ENCODE measurements at regions not wholly inside any gene's neighbourhood (a gene's known extent, or its start where the extent isn't known, plus 50 kb on each side); places are given as distances from the start of the nearest gene placed in this dataset.

GRCh38 chr14:101065696-101066694 lies 162.5 kb upstream of the RTL1 start:
- peak overlapping the region in 1 of 10 donors; percentile 79 for H3K27ac Mint-ChIP-seq
- H3K9me3 Mint-ChIP-seq = no peaks in the 10 kb centered on the region
- POLR2A ChIA-PET = no interaction called here
- H3K4me3 Mint-ChIP-seq = no peak overlapping the region
- ATAC-seq (no peak), DNase-seq (peak in 1 of 10 donors; percentile 43)
- no peaks in the 10 kb centered on the region for H3K36me3 Mint-ChIP-seq
- H3K4me1 Mint-ChIP-seq = no peaks in the 10 kb centered on the region
- peaks cover 5 to 23% (median 9%) of the 10 kb centered on the region in 5 donors for H3K27me3 Mint-ChIP-seq

GRCh38 chr14:101066826-101067510 lies 163.4 kb upstream of the RTL1 start:
- POLR2A ChIA-PET = no interaction called here
- Mint-ChIP-seq H3K27ac (peak overlapping the region in 1 of 10 donors; percentile 79), H3K9me3 (no peaks in the 10 kb centered on the region), H3K4me1 (no peaks in the 10 kb centered on the region), H3K36me3 (no peaks in the 10 kb centered on the region), H3K27me3 (peaks cover 5 to 21% (median 9%) of the 10 kb centered on the region in 5 donors), H3K4me3 (no peak overlapping the region)
- DNase-seq (peak in 1 of 10 donors; percentile 32), ATAC-seq (no peak)

DNA sequence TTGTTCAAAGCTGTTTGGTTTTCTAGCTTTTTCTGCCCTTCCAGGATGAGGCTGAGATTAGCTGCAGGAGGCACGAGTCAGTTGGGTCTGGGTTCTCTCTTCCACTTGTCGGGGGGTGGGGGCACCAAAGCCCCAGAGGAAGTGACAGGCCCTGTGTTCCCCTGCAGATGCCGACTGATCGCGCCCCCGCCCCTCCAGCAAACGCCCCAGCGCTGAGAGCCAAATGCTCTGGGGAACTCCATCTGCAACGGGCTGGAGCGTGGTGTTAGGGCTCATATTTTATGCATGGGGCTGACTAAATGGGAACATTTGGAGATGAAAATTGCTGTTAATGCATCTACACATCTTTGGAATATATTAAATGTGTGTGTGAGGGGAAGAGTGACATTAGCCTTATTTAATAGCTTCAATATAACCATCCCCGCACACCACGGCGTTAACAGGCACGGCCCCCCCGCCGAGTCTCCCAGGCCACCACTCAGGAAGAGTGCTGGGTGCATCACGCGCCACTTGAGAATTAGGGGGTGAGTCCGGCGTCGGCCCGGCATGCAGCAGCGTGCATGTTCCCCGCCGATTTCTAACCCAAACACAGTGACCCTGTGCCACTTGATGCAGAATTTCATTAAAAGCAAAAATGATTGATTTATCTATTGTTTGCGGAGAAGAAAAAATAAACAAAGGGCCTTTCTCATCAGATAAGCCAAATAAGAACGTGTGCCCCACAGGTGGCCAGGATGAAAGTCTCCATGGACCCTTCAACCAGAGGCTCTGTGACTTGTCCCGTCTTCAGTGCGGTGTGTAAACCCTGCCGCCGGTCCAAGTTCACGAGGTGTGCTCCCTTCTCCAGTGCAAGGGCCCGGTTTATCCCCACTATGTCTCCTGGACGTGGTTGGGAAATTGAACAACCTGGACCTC lies 165.0 kb upstream of the RTL1 start:
- Mint-ChIP-seq H3K27me3 (peaks cover 5 to 21% (median 9%) of the 10 kb centered on the region in 5 donors), H3K4me1 (no peaks in the 10 kb centered on the region), H3K36me3 (no peaks in the 10 kb centered on the region), H3K9me3 (no peaks in the 10 kb centered on the region), H3K27ac (no peak overlapping the region), H3K4me3 (no peak overlapping the region)
- POLR2A ChIA-PET = no interaction called here
- DNase-seq = peak in 2 of 10 donors; percentile 14 to 16
- ATAC-seq = no peak

DNA sequence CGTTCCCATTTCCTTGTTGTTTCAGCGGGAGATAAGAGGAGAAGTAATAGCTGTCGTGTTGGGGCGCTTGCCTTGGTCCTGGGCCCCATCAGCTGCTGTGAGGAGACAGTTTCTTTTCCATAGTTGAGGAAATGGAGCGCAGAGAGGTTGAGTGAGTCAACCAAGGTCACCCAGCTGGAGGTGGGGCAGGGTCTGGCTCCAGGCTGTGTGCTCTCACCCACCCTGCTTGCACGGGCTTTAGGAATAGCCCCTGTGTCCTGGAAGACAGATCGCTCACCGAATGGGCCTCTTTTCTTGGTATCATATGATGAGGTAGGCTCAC lies 165.7 kb upstream of the RTL1 start:
- Mint-ChIP-seq H3K9me3 (no peaks in the 10 kb centered on the region), H3K4me3 (no peak overlapping the region), H3K27ac (no peak overlapping the region), H3K36me3 (no peaks in the 10 kb centered on the region), H3K27me3 (peaks cover 5 to 25% (median 10%) of the 10 kb centered on the region in 5 donors), H3K4me1 (no peaks in the 10 kb centered on the region)
- DNase-seq = peak in 2 of 10 donors; percentile 10
- ATAC-seq = no peak
- POLR2A ChIA-PET = no interaction called here

- POLR2A ChIA-PET = no interaction called here
- peak in 2 of 10 donors; percentile 11 to 40 for DNase-seq
These were observed 166.3 kb upstream of the RTL1 start for GRCh38 chr14:101069666-101070362.

GRCh38 chr14:101070540-101071492 lies 167.3 kb upstream of the RTL1 start:
- peaks cover 0 to 5% (median 0%) of the 10 kb centered on the region in 4 donors for H3K4me1 Mint-ChIP-seq
- DNase-seq (peak in 2 of 10 donors; percentile 9 to 55), ATAC-seq (no peak)
- no peak overlapping the region for H3K4me3 Mint-ChIP-seq
- peaks cover 7 to 34% (median 20%) of the 10 kb centered on the region in 5 donors for H3K27me3 Mint-ChIP-seq
- no peaks in the 10 kb centered on the region for H3K9me3 Mint-ChIP-seq
- POLR2A ChIA-PET = no interaction called here
- no peak overlapping the region for H3K27ac Mint-ChIP-seq
- no peaks in the 10 kb centered on the region for H3K36me3 Mint-ChIP-seq

More at GRCh38 chr14:101069666-101070362, 166.3 kb upstream of the RTL1 start:
- H3K4me1 Mint-ChIP-seq = no peaks in the 10 kb centered on the region
- no peaks in the 10 kb centered on the region for H3K36me3 Mint-ChIP-seq
- H3K27ac Mint-ChIP-seq = peak overlapping the region in 1 of 10 donors; percentile 69
- no peak overlapping the region for H3K4me3 Mint-ChIP-seq
- H3K9me3 Mint-ChIP-seq = no peaks in the 10 kb centered on the region
- no peak for ATAC-seq
- peaks cover 5 to 25% (median 16%) of the 10 kb centered on the region in 5 donors for H3K27me3 Mint-ChIP-seq

DNA sequence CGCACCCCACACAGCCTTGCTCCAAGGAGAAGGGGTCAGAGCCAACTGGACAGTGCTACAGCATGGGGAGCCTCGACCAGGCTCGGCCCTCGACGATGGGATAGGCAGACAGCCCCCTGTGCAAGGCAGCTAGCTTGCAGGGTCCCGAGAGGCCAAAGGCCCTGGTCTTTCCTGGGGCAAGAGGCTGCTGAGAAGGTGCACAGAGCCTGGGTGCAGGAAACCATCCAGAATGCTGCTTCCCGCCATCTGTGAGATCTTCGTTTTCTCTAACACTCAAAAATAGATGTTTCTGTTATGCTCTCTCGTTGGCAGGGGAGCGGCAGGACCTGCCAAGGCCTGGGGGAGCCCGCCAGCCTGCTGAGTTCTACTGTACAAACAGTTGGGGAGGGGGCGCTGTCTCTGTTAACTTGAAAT lies 168.0 kb upstream of the RTL1 start:
- POLR2A ChIA-PET = no interaction called here
- DNase-seq (peak in 1 of 10 donors; percentile 18), ATAC-seq (no peak)
- no peak overlapping the region for H3K4me3 Mint-ChIP-seq
- H3K36me3 Mint-ChIP-seq = no peaks in the 10 kb centered on the region
- H3K27me3 Mint-ChIP-seq = peaks cover 9 to 36% (median 19%) of the 10 kb centered on the region in 5 donors
- H3K4me1 Mint-ChIP-seq = peaks cover under 1 to 6% (median under 1%) of the 10 kb centered on the region in 4 donors
- no peaks in the 10 kb centered on the region for H3K9me3 Mint-ChIP-seq
- no peak overlapping the region for H3K27ac Mint-ChIP-seq

- Mint-ChIP-seq H3K9me3 (no peaks in the 10 kb centered on the region), H3K27ac (no peak overlapping the region)
- POLR2A ChIA-PET = no interaction called here
These were observed 168.5 kb upstream of the RTL1 start for GRCh38 chr14:101072070-101072469.

GRCh38 chr14:101072531-101072930 lies 169.0 kb upstream of the RTL1 start:
- ATAC-seq (no peak), DNase-seq (peak in 1 of 10 donors; percentile 28)
- Mint-ChIP-seq H3K27me3 (peaks cover 11 to 46% (median 23%) of the 10 kb centered on the region in 5 donors), H3K27ac (no peak overlapping the region), H3K9me3 (no peaks in the 10 kb centered on the region), H3K4me3 (no peak overlapping the region), H3K36me3 (no peaks in the 10 kb centered on the region), H3K4me1 (peaks cover 4 to 13% (median 9%) of the 10 kb centered on the region in 4 donors)
- POLR2A ChIA-PET = no interaction called here

More at GRCh38 chr14:101072070-101072469, 168.5 kb upstream of the RTL1 start:
- H3K4me1 Mint-ChIP-seq = peaks cover 2 to 8% (median 6%) of the 10 kb centered on the region in 4 donors
- H3K27me3 Mint-ChIP-seq = peaks cover 11 to 42% (median 24%) of the 10 kb centered on the region in 5 donors
- no peak overlapping the region for H3K4me3 Mint-ChIP-seq
- no peaks in the 10 kb centered on the region for H3K36me3 Mint-ChIP-seq
- peak in 1 of 10 donors; percentile 57 for DNase-seq
- ATAC-seq = no peak

DNA sequence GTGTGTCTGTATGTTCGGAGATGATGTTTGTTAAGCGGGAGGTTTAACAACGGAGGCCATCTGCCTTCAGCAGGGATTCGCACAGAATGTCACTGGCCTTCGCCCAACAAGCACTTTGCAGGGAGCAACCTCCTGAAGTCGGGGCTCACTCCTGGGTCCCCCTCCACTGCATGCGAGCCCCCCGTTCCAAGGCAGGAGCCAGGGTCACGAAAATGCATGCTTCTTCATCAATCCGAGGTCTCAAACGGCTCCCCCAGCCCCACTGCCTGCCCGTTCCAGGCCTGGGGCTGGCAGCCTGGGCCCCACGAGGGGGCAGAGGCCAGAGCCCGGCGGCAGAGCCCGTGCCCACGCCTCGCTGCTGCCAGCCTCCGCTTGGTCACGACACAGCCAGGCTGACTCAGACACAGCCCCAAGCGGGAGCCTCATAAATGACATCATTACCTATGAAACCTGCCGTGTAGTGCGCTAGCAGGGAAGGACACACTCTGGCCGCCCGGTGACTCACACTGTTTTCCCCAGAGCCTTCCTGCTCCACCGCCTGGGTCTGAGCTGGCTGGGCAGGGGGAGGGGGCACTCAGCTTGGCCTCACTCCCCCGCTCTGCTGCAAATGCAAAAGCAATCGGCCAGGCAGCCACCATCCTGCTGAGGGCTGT lies 169.5 kb upstream of the RTL1 start:
- Mint-ChIP-seq H3K4me3 (no peak overlapping the region), H3K27me3 (peaks cover 10 to 49% (median 18%) of the 10 kb centered on the region in 5 donors), H3K27ac (no peak overlapping the region), H3K36me3 (no peaks in the 10 kb centered on the region), H3K4me1 (peaks cover 4 to 15% (median 10%) of the 10 kb centered on the region in 4 donors), H3K9me3 (no peaks in the 10 kb centered on the region)
- POLR2A ChIA-PET = no interaction called here
- no peak for ATAC-seq
- DNase-seq = peak in 1 of 10 donors; percentile 21

- Mint-ChIP-seq H3K4me1 (peaks cover 4 to 20% (median 12%) of the 10 kb centered on the region in 4 donors), H3K9me3 (no peaks in the 10 kb centered on the region), H3K27ac (no peak overlapping the region), H3K4me3 (no peak overlapping the region), H3K36me3 (peaks cover 0 to 2% (median 0%) of the 10 kb centered on the region in 3 donors), H3K27me3 (peaks cover 14 to 54% (median 22%) of the 10 kb centered on the region in 5 donors)
- DNase-seq (peak in 1 of 10 donors; percentile 45), ATAC-seq (no peak)
- POLR2A ChIA-PET = no interaction called here
These were observed 170.1 kb upstream of the RTL1 start for GRCh38 chr14:101073598-101073965.

All from naive thymus-derived CD8-positive, alpha-beta T cell (primary cell).